LNCaP clone FGC (cell line): ENCODE measurements at regions not wholly inside any gene's neighbourhood (a gene's known extent, or its start where the extent isn't known, plus 50 kb on each side); places are given as distances from the start of the nearest gene placed in this dataset.
A peak's percentile ranks its signal among the peaks of the same experiment; 100 is the strongest.

Source experiments
- DNase-seq: peaks from one replicate; pipeline ENCODE4 v3.0.0-alpha.2; 2011; ENCODE audit warnings: low read depth
- H3K4me3 ChIP-seq: 2 replicates; pipeline ENCODE4 v1.5.1; 2011; ENCODE audit warnings: mild to moderate bottlenecking, low read depth, low read length, control low read depth
- CTCF ChIP-seq: IDR thresholded peaks from 2 replicates; pipeline ENCODE4 v1.5.1; 2012; ENCODE audit warnings: mild to moderate bottlenecking; ENCODE audit not compliant: control insufficient read depth, insufficient read depth; ENCODE audit errors: extremely low read depth

DNA sequence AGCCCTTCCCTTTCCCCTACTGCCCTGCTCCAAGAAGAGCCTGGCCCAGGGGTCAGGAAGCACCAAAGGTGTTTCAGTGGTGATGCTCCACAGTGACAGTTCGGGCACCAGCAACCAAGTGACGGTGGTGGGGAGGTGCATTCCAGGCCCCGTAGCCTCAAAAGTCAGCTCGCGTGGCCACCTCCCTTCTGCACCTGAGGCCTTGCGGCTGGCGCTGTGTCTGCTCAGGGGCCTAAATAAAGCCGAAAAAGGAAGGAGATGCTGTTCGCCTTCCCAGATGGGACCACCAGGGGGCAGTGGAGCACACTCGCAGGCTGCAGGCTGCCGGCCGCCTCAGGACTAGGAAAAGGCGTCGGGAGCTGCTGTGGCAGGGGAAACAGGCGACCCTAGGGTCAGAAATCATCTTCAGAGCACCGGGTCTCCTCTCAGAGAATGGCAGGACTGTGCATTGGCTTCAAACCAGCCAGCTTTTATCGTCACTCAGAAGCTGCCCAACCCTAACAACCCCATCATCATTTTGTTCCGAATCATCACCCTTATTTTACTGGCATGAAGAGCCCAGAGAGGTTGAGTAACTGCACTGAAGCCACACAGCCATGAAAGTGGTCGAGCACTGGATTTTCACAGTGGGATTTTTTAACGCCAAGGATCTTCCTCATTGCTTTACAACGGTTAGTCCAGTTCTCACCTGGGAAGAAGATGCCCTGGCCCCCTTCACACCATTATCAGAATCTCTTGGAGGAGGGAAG lies 213.0 kb upstream of the CELF4 start:
- no peak overlapping the region for H3K4me3 ChIP-seq
- TF ChIP-seq CTCF: peak; percentile 92
- DNase-seq: no peak

- DNase-seq: no peak
- no peak for TF ChIP-seq CTCF
- no peak overlapping the region for H3K4me3 ChIP-seq
Measured at GRCh38 chr18:37769826-37770225, 204.2 kb upstream of the CELF4 start.

DNA sequence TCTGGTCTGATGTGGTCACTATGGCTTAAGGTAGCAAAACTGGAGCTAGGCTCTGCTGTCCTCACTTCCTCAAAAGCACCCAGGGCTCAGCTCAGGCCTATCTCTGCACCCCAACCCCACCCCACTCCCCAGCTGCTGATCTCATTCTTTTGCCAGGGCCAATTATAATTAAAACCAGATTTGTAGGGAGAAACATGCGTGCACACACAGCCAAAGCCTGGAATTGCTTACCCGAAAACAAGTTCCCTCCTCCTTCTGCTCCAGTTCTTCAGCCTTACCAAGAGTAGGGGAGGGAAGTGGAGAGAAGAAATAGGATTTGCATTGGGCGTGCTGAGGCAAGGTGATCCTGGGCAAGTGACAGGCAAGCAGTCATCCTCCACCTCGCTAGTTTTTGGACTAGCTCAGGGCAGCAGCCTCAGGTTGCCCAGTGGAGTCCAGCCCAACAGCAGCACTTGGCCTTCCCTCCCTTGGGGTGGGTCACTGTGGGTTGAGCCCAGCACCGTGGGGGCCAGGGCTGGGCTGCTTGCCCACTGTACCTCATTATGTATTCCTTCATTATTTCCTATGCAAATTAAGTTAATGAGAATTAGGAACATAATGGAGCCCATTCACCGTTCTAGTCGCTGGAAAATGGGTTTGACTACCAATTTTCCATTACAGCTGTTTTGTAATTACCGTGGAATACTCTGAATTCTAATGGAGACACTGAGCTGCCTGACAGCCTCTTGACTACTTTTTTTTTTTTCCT lies 199.1 kb upstream of the CELF4 start:
- no peak for DNase-seq

DNA sequence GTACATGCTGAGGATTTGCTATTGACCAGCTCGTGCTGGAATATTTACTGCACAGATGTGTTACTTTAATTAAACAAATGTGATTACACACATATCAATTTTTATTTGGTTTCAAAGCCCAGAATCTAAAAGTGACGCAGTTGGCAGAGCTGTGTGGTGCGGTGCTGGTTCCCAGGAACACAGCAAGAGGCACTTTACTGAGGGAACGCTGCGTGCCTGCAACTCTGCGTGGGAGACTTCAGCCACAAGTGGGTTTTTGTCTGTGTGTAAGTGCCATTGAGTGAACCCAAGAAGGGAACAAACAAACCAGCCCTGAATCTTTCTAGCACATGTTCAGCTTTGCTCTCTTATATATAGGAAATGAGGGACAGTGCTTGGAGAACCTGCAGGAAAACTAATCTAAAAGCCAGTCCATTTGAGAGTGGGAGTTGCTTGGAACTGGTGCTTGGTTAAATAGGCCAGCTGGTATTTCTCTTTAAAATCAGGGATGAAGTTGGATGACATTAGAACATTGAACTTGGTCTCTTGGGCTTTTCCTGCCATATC lies 196.6 kb upstream of the CELF4 start:
- H3K4me3 ChIP-seq: no peak overlapping the region
- TF ChIP-seq CTCF: no peak
- no peak for DNase-seq

More for the DNA sequence above, 199.1 kb upstream of the CELF4 start:
- no peak overlapping the region for H3K4me3 ChIP-seq
- no peak for TF ChIP-seq CTCF

DNA sequence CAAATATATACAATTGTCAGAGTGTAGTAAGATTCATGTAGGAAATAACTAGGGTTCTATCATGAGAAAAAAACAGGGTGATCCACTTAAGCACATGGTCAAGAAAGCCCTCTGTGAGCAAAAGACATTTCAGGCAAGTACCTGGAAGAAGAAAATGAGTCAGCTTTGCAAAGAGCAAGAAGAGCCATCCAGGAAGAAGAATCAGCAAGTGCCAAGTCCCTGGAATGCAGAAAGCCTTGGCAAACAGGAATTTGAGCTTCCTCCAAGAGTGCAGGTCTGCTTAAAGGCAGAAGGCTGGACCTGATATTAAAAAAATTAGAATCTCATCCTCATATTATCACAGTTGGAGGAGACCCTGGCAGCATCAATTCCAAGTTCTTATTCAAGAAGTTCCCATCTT lies 188.5 kb upstream of the CELF4 start:
- peak; percentile 79 for DNase-seq
- no peak for TF ChIP-seq CTCF
- H3K4me3 ChIP-seq: no peak overlapping the region

- no peak for TF ChIP-seq CTCF
- H3K4me3 ChIP-seq: no peak overlapping the region
- DNase-seq: no peak
Measured at GRCh38 chr18:37742436-37742835, 176.8 kb upstream of the CELF4 start.
